ENCODE measurements at regions not wholly inside any gene's neighbourhood (a gene's known extent, or its start where the extent isn't known, plus 50 kb on each side); places are given as distances from the start of the nearest gene placed in this dataset.

- H3K4me3 ChIP-seq (ENCODE audit: low read length) = no peak overlapping the region
- BruUV-seq (replicated peaks) = no TSS peak
- H3K4me1 ChIP-seq (ENCODE audit: insufficient read depth, low read length) = 0 out of 2 replicates have a peak, but pooled peaks cover 4% of the 10 kb centered on the region
- H3K4me2 ChIP-seq (ENCODE audit: low read length) = no peak overlapping the region
- DNase-seq = no peak
- no peaks in the 10 kb centered on the region for H3K9me3 ChIP-seq (ENCODE audit: low read length)
- no peaks in the 10 kb centered on the region for H3K27me3 ChIP-seq (ENCODE audit: low read length)
- no peaks in the 10 kb centered on the region for H3K9me2 ChIP-seq (replicated peaks; ENCODE audit: low read length)
- no peaks in the 10 kb centered on the region for H3F3A ChIP-seq (ENCODE audit: low read length, unreplicated experiment)
- intact Hi-C loops (cut with micrococcal nuclease) = no loop called here
- H3K27ac ChIP-seq (ENCODE audit: low read length) = no peak overlapping the region
- ChIA-PET CTCF (no interaction called here), POLR2A (ENCODE audit: unreplicated experiment) (no interaction called here)
- no peak overlapping the region for H2AFZ ChIP-seq (ENCODE audit: low read length)
- TF ChIP-seq EZH2phosphoT487 (IDR thresholded peaks at IDR 0.05; ENCODE audit: borderline replicate concordance, low read length) (no peak), EZH2 (IDR thresholded peaks at IDR 0.05; ENCODE audit: low read length, unreplicated experiment) (no peak), CTCF (conservative IDR thresholded peaks at IDR 0.05; ENCODE audit: low read depth, low read length) (no peak)
- no peak for ATAC-seq
- no peaks in the 10 kb centered on the region for H4K20me1 ChIP-seq (ENCODE audit: low read length)
- no peaks in the 10 kb centered on the region for H3K36me3 ChIP-seq (ENCODE audit: low read depth, low read length)
- no peaks in the 10 kb centered on the region for H3K79me2 ChIP-seq (ENCODE audit: low read length)
- H3K9ac ChIP-seq (ENCODE audit: low read length) = no peak overlapping the region
Measured at GRCh38 chr3:113125951-113126350, 85.4 kb upstream of the BOC start.

DNA sequence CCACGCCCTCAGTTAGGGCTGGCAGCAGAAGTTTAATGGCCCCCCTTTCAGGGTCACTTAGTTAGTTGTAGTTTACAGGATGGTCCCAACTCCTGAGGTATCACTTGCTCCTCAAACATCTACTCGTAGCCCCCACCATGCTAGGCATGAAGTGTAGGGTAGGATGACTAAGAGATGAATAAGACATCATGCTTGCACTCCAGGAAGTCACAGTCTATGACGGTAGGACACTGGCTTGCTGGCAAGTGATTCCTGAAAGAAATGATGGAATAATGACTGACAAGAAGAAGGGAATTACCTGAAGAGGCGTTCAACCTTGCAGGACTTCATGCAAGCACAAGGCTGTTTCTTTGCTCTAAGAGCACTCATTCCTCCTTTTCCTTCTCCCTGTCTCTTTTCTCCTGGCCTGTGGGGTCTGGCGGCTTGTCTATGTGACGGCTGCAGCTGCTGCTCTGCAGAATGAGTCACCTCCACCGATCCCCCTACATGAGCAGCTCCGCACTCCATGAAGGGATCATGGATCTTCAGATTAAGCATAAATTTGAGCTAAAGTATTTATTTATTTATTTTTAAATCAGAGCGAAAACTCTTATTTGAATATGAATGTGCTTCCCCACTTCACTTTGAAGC lies 82.9 kb upstream of the BOC start:
- no peaks in the 10 kb centered on the region for H3K27me3 ChIP-seq (ENCODE audit: low read length)
- DNase-seq (peak; percentile 44), ATAC-seq (peak; percentile 33; the same call in 1 of the 2 replicates)
- intact Hi-C loops (cut with micrococcal nuclease) = no loop called here
- 0 out of 2 replicates have a peak, but pooled peaks cover 15% of the 10 kb centered on the region for H3K4me1 ChIP-seq (ENCODE audit: insufficient read depth, low read length)
- no peaks in the 10 kb centered on the region for H3K9me2 ChIP-seq (replicated peaks; ENCODE audit: low read length)
- ChIA-PET POLR2A (ENCODE audit: unreplicated experiment) (no interaction called here), CTCF (interaction anchor here (0.6 kb wide), 1 partner anchor 149 kb away, joined by 5 read pairs; no protein-coding TSS in a partner anchor)
- no peak overlapping the region for H2AFZ ChIP-seq (ENCODE audit: low read length)
- no peaks in the 10 kb centered on the region for H3K9me3 ChIP-seq (ENCODE audit: low read length)
- no peak overlapping the region for H3K9ac ChIP-seq (ENCODE audit: low read length)
- no peaks in the 10 kb centered on the region for H4K20me1 ChIP-seq (ENCODE audit: low read length)
- no peaks in the 10 kb centered on the region for H3F3A ChIP-seq (ENCODE audit: low read length, unreplicated experiment)
- no peak overlapping the region for H3K4me3 ChIP-seq (ENCODE audit: low read length)
- H3K27ac ChIP-seq (ENCODE audit: low read length) = no peak overlapping the region
- no TSS peak for BruUV-seq (replicated peaks)
- H3K36me3 ChIP-seq (ENCODE audit: low read depth, low read length) = no peaks in the 10 kb centered on the region
- no peak for TF ChIP-seq EZH2phosphoT487 (IDR thresholded peaks at IDR 0.05; ENCODE audit: borderline replicate concordance, low read length)
- no peak for TF ChIP-seq CTCF (conservative IDR thresholded peaks at IDR 0.05; ENCODE audit: low read depth, low read length)
- no peak for TF ChIP-seq EZH2 (IDR thresholded peaks at IDR 0.05; ENCODE audit: low read length, unreplicated experiment)
- H3K79me2 ChIP-seq (ENCODE audit: low read length) = no peaks in the 10 kb centered on the region
- H3K4me2 ChIP-seq (ENCODE audit: low read length) = no peak overlapping the region

GRCh38 chr3:113129168-113129567 lies 82.2 kb upstream of the BOC start:
- ChIA-PET POLR2A (ENCODE audit: unreplicated experiment) (no interaction called here), CTCF (interaction anchor here (0.6 kb wide), 1 partner anchor 150 kb away, joined by 5 read pairs; no protein-coding TSS in a partner anchor)
- 0 out of 2 replicates have a peak, but pooled peaks cover 15% of the 10 kb centered on the region for H3K4me1 ChIP-seq (ENCODE audit: insufficient read depth, low read length)
- no peaks in the 10 kb centered on the region for H3K27me3 ChIP-seq (ENCODE audit: low read length)
- no peaks in the 10 kb centered on the region for H3K79me2 ChIP-seq (ENCODE audit: low read length)
- H3K36me3 ChIP-seq (ENCODE audit: low read depth, low read length) = no peaks in the 10 kb centered on the region
- H3K27ac ChIP-seq (ENCODE audit: low read length) = no peak overlapping the region
- no peak overlapping the region for H3K9ac ChIP-seq (ENCODE audit: low read length)
- no peak overlapping the region for H3K4me2 ChIP-seq (ENCODE audit: low read length)
- H3K9me2 ChIP-seq (replicated peaks; ENCODE audit: low read length) = no peaks in the 10 kb centered on the region
- no peak overlapping the region for H3K4me3 ChIP-seq (ENCODE audit: low read length)
- intact Hi-C loops (cut with micrococcal nuclease) = no loop called here
- H4K20me1 ChIP-seq (ENCODE audit: low read length) = no peaks in the 10 kb centered on the region
- ATAC-seq (no peak), DNase-seq (no peak)
- no TSS peak for BruUV-seq (replicated peaks)
- TF ChIP-seq EZH2phosphoT487 (IDR thresholded peaks at IDR 0.05; ENCODE audit: borderline replicate concordance, low read length) = no peak
- no peak for TF ChIP-seq EZH2 (IDR thresholded peaks at IDR 0.05; ENCODE audit: low read length, unreplicated experiment)
- TF ChIP-seq CTCF (conservative IDR thresholded peaks at IDR 0.05; ENCODE audit: low read depth, low read length) = no peak
- no peak overlapping the region for H2AFZ ChIP-seq (ENCODE audit: low read length)
- H3F3A ChIP-seq (ENCODE audit: low read length, unreplicated experiment) = no peaks in the 10 kb centered on the region
- H3K9me3 ChIP-seq (ENCODE audit: low read length) = no peaks in the 10 kb centered on the region
